HG02884 (cell line): ENCODE measurements at regions not wholly inside any gene's neighbourhood (a gene's known extent, or its start where the extent isn't known, plus 50 kb on each side); places are given as distances from the start of the nearest gene placed in this dataset.
"Not testable (repeated sequence)": the region's sequence is repeated elsewhere in the genome, so short reads cannot be mapped to it uniquely, and the experiment has no call there.

ENCODE experiments used
- ATAC-seq: cut with Tn5 transposase; IDR thresholded peaks from one replicate; pipeline ENCODE4 v1.9.1; 2021; ENCODE audit warnings: mild to moderate bottlenecking, moderate library complexity; ENCODE audit not compliant: unreplicated experiment

GRCh38 chrX:115357326-115358120 is 68.0 kb downstream of the LUZP4 start:
- ATAC-seq = no peak

- not testable (repeated sequence) for ATAC-seq
Observed at GRCh38 chrX:115359508-115359907, 70.0 kb downstream of the LUZP4 start.

GRCh38 chrX:115360220-115360781 is 70.8 kb downstream of the LUZP4 start:
- no peak for ATAC-seq

- ATAC-seq = no peak
Observed at GRCh38 chrX:115362334-115363095, 73.0 kb downstream of the LUZP4 start.

- no peak for ATAC-seq
Observed at GRCh38 chrX:115363372-115363771, 73.9 kb downstream of the LUZP4 start.

- no peak for ATAC-seq
Observed at GRCh38 chrX:115363897-115364296, 74.4 kb downstream of the LUZP4 start.

- ATAC-seq = no peak
Observed at GRCh38 chrX:115364670-115365069, 75.2 kb downstream of the LUZP4 start.

GRCh38 chrX:115366535-115366934 is 77.0 kb downstream of the LUZP4 start:
- ATAC-seq = no peak

- no peak for ATAC-seq
Observed at GRCh38 chrX:115367455-115367854, 77.9 kb downstream of the LUZP4 start.

- no peak for ATAC-seq
Observed at GRCh38 chrX:115367951-115368350, 78.4 kb downstream of the LUZP4 start.

GRCh38 chrX:115368876-115369275 is 79.4 kb downstream of the LUZP4 start:
- no peak for ATAC-seq

- no peak for ATAC-seq
Observed at GRCh38 chrX:115372152-115372551, 82.6 kb downstream of the LUZP4 start.

- ATAC-seq = no peak
Observed at GRCh38 chrX:115373308-115373707, 83.8 kb downstream of the LUZP4 start.

- ATAC-seq = no peak
Observed at GRCh38 chrX:115378471-115378870, 89.0 kb downstream of the LUZP4 start.

- ATAC-seq = no peak
Observed at GRCh38 chrX:115387327-115387726, 97.8 kb downstream of the LUZP4 start.

- ATAC-seq = no peak
Observed at GRCh38 chrX:115388879-115389278, 99.4 kb downstream of the LUZP4 start.

- ATAC-seq = no peak
Observed at GRCh38 chrX:115390078-115390477, 100.6 kb downstream of the LUZP4 start.

GRCh38 chrX:115392031-115392430 is 102.5 kb downstream of the LUZP4 start:
- ATAC-seq = no peak

- ATAC-seq = no peak
Observed at GRCh38 chrX:115392871-115393270, 103.4 kb downstream of the LUZP4 start.

- ATAC-seq = no peak
Observed at GRCh38 chrX:115393271-115393670, 103.8 kb downstream of the LUZP4 start.

- ATAC-seq = not testable (repeated sequence)
Observed at GRCh38 chrX:115394806-115395205, 105.3 kb downstream of the LUZP4 start.

- ATAC-seq = no peak
Observed at GRCh38 chrX:115399306-115399705, 109.8 kb downstream of the LUZP4 start.
